C4-2B (cell line): ENCODE measurements at regions not wholly inside any gene's neighbourhood (a gene's known extent, or its start where the extent isn't known, plus 50 kb on each side); places are given as distances from the start of the nearest gene placed in this dataset.

Experiments
- CTCF ChIP-seq: fragments of 450-650 bp; conservative IDR thresholded peaks from 2 replicates; pipeline ENCODE4 v1.5.1; 2017; ENCODE audit warnings: mild to moderate bottlenecking
- ZFX ChIP-seq: fragments of 450-650 bp; IDR thresholded peaks from 2 replicates; pipeline ENCODE4 v1.6.1; 2017

DNA sequence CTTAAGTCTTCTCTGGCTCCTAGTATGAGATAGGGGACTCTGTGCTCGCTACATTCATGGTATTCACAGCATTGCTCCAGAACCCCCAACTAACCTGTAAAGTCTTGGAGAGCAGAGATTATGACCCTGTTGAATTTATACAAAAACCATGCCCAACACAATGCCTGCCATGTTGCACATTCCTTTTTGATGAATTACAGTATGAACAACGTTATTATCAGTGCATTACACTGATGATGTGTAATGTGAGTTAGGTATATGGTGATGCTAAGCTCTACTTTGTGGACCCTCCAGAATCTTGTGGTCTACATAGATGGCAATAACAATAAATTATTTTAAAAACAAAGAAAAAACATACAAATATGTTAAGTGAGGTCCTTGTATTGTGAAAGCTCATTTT is 64.3 kb downstream of the EOMES start:
- TF ChIP-seq CTCF: no peak
- TF ChIP-seq ZFX: no peak
